SK-N-SH (cell line): ENCODE measurements at regions not wholly inside any gene's neighbourhood (a gene's known extent, or its start where the extent isn't known, plus 50 kb on each side); places are given as distances from the start of the nearest gene placed in this dataset.

Source experiments
- CTCF ChIA-PET: fragments of 300-600, 350-600 bp; formaldehyde crosslinking; extraction: SDS; loops from one replicate; lab custom pipeline; 2021; lab: Yijun Ruan, JAX
- POLR2A ChIA-PET: fragments of 350-600 bp; sonication (Branson Sonifier 250); formaldehyde crosslinking; extraction: SDS; loops from one replicate; lab custom pipeline; 2020; ENCODE audit warnings: antibody characterized with exemption, inconsistent platforms; lab: Yijun Ruan, JAX
- DNase-seq: peaks from one replicate; pipeline ENCODE4 v3.0.0; 2012
- H2AFZ ChIP-seq: fragments of 200-600 bp; sonication (generic); 2 replicates; pipeline ENCODE4 v1.8.1; 2016; ENCODE audit warnings: antibody characterized with exemption, mild to moderate bottlenecking, low read depth
- H3F3A ChIP-seq: fragments of 200-600 bp; sonication (generic); replicated peaks from 2 replicates; pipeline ENCODE3; 2016; ENCODE audit warnings: antibody characterized with exemption, mild to moderate bottlenecking; ENCODE audit not compliant: insufficient read depth
- H3K27ac ChIP-seq, 2 experiments: fragments of 200-500 bp in 1 of 2; fragments of 200-600 bp in 1 of 2; sonication (Bioruptor generic) in 1 of 2; sonication (generic), shearing (Covaris generic) in 1 of 2; 2 replicates each; pipeline versions ENCODE4 v1.5.1 to v1.6.1; 2014 to 2016; ENCODE audit warnings: low read depth in 2 of 2, inconsistent platforms in 1 of 2, low read length in 1 of 2, mild to moderate bottlenecking in 1 of 2, mixed read lengths in 1 of 2
- H3K27me3 ChIP-seq: fragments of 200-600 bp; sonication (generic), shearing (Covaris generic); 2 replicates; pipeline ENCODE4 v1.6.1; 2016; ENCODE audit warnings: mixed run types; ENCODE audit not compliant: insufficient read depth
- H3K36me3 ChIP-seq, 2 experiments: fragments of 200-500 bp in 1 of 2; fragments of 200-600 bp in 1 of 2; sonication (Bioruptor generic) in 1 of 2; sonication (generic) in 1 of 2; replicated peaks in 1 of 2; 2 replicates each; pipeline versions ENCODE3 to v1.5.1; 2014 to 2016; ENCODE audit warnings: low read length in 1 of 2, mild to moderate bottlenecking in 1 of 2; ENCODE audit not compliant: insufficient read depth in 2 of 2, control insufficient read depth in 1 of 2
- H3K4me1 ChIP-seq, 2 experiments: fragments of 200-500 bp in 1 of 2; fragments of 200-600 bp in 1 of 2; sonication (Bioruptor generic) in 1 of 2; sonication (generic), shearing (Covaris generic) in 1 of 2; 2 replicates each; pipeline versions ENCODE4 v1.5.1 to v1.6.1; 2014 to 2016; ENCODE audit warnings: low read depth in 1 of 2, low read length in 1 of 2, mixed run types in 1 of 2; ENCODE audit not compliant: insufficient read depth in 2 of 2, control insufficient read depth in 1 of 2
- H3K4me2 ChIP-seq: fragments of 200-600 bp; sonication (generic), shearing (Covaris generic); 2 replicates; pipeline ENCODE4 v1.6.1; 2017; ENCODE audit warnings: mixed run types
- H3K4me3 ChIP-seq, 2 experiments: fragments of 200-500 bp in 1 of 2; fragments of 200-600 bp in 1 of 2; sonication (Bioruptor generic) in 1 of 2; sonication (generic), shearing (Covaris generic) in 1 of 2; 2 replicates each; pipeline versions ENCODE4 v1.5.1 to v1.8.1; 2014 to 2016; ENCODE audit warnings: low read depth in 2 of 2, inconsistent platforms in 1 of 2, low read length in 1 of 2, mild to moderate bottlenecking in 1 of 2, mixed read lengths in 1 of 2, moderate library complexity in 1 of 2
- H3K79me2 ChIP-seq: fragments of 200-600 bp; sonication (generic); 2 replicates; pipeline ENCODE4 v1.8.1; 2017; ENCODE audit warnings: mild to moderate bottlenecking; ENCODE audit not compliant: insufficient read depth
- H3K9ac ChIP-seq: fragments of 200-600 bp; sonication (generic); 2 replicates; pipeline ENCODE4 v1.6.1; 2017; ENCODE audit warnings: mixed run types
- H3K9me2 ChIP-seq: fragments of 200-600 bp; sonication (generic); 2 replicates; pipeline ENCODE4 v1.6.1; 2017; ENCODE audit warnings: mixed run types
- H3K9me3 ChIP-seq: fragments of 200-600 bp; sonication (generic); 2 replicates; pipeline ENCODE4 v1.6.1; 2017; ENCODE audit warnings: mixed run types, mild to moderate bottlenecking, moderate library complexity
- H4K20me1 ChIP-seq: fragments of 200-600 bp; sonication (generic); 2 replicates; pipeline ENCODE4 v1.6.1; 2017; ENCODE audit warnings: mild to moderate bottlenecking, mixed run types; ENCODE audit not compliant: insufficient read depth
- EP300 ChIP-seq, 2 experiments: IDR thresholded peaks; 2 replicates each; pipeline versions ENCODE4 v1.4.0 to v1.6.1; 2012; ENCODE audit warnings: borderline replicate concordance in 1 of 2, low read depth in 1 of 2, low read length in 1 of 2
- EZH2phosphoT487 ChIP-seq: fragments of 200-600 bp; sonication (generic); IDR thresholded peaks from 2 replicates; pipeline ENCODE4 v1.6.1; 2017; ENCODE audit warnings: low read depth, mixed run types, mild to moderate bottlenecking, antibody characterized with exemption, moderate library complexity, borderline replicate concordance
- FOXM1 ChIP-seq: IDR thresholded peaks from 2 replicates; pipeline ENCODE4 v1.4.0; 2012; ENCODE audit warnings: low read depth, mild to moderate bottlenecking
- GATA2 ChIP-seq: sonication (generic); formaldehyde crosslinking; IDR thresholded peaks from 2 replicates; pipeline ENCODE4 v1.5.0; 2020; ENCODE audit warnings: mild to moderate bottlenecking, missing genetic modification reagents
- MEF2A ChIP-seq: IDR thresholded peaks from 2 replicates; pipeline ENCODE4 v1.4.0; 2012; ENCODE audit warnings: low read depth, borderline replicate concordance
- POLR2AphosphoS5 ChIP-seq: IDR thresholded peaks from 2 replicates; pipeline ENCODE4 v1.6.1; 2012; ENCODE audit warnings: low read depth, low read length
- RAD21 ChIP-seq: IDR thresholded peaks from 2 replicates; pipeline ENCODE4 v1.6.1; 2012; ENCODE audit warnings: mild to moderate bottlenecking, low read length
- RCOR1 ChIP-seq: fragments of 150-350 bp; IDR thresholded peaks from 2 replicates; pipeline ENCODE4 v1.6.1; 2017; ENCODE audit warnings: antibody characterized with exemption, low read length
- RFX5 ChIP-seq: IDR thresholded peaks from 2 replicates; pipeline ENCODE4 v1.6.1; 2012; ENCODE audit warnings: mild to moderate bottlenecking, improper control_type of control experiment, low read length
- SIN3A ChIP-seq: IDR thresholded peaks from 2 replicates; pipeline ENCODE4 v1.6.1; 2012; ENCODE audit warnings: low read depth, mild to moderate bottlenecking, low read length, moderate library complexity, borderline replicate concordance
- SMC3 ChIP-seq: IDR thresholded peaks from 2 replicates; pipeline ENCODE4 v1.6.1; 2012; ENCODE audit warnings: low read depth, low read length, improper control_type of control experiment
- TAF1 ChIP-seq: IDR thresholded peaks from 2 replicates; pipeline ENCODE4 v1.6.1; 2012; ENCODE audit warnings: low read depth, mild to moderate bottlenecking, low read length, moderate library complexity, borderline replicate concordance
- WGBS: methylation state at CpG from one replicate; pipeline ENCODE4 v1.1.6; 2017; ENCODE audit warnings: low lambda C conversion rate; 5-methylcytosine and 5-hydroxymethylcytosine counted together
- TF ChIP-seq, protein P1 (sequence below): IDR thresholded peaks from 2 replicates; pipeline ENCODE4 v1.6.1; 2012; ENCODE audit warnings: mild to moderate bottlenecking, low read depth, low read length, moderate library complexity
- TF ChIP-seq, protein P2 (sequence below): fragments of 150-350 bp; IDR thresholded peaks from 2 replicates; pipeline ENCODE4 v1.6.1; 2016; ENCODE audit warnings: mild to moderate bottlenecking, low read depth, low read length
- TF ChIP-seq, protein P3 (sequence below): fragments of 200-600 bp; sonication (generic); IDR thresholded peaks from 2 replicates; pipeline ENCODE4 v1.6.1; 2017; ENCODE audit warnings: antibody characterized with exemption, mild to moderate bottlenecking, moderate library complexity
- TF ChIP-seq, protein P4 (sequence below): fragments of 150-350 bp; IDR thresholded peaks from 2 replicates; pipeline ENCODE4 v1.6.1; 2017; ENCODE audit warnings: antibody characterized with exemption, low read length, low read depth, borderline replicate concordance

DNA sequence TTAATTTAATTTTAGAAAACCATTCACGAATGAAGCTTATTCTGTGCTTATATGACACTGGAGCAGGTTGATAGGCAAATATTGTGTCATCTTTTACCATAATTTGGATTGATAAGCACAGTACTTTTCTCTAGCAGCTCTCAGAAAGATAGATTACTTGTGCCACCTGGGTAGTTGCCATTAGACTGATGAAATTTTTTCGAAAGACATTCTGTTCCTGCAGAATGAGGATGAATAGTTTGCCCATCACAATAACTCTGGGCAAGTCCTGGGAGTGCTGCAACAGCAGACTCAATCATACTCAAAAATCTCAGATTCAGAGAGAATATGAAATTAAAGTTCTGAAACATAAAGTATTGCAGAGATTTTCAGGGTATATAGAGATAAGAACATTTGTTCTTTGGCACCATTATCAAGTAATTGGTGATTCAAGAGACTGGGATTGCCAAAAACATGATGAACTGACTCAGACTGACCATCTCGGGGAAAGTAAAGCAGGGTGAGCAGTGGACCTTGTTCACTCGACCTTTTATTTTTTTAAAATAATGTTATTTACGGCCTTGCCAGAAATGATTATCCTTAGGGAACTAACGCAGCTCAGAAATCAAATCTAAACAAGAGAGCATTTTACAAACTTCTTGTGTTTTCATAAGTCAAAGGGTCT, 65.8 kb upstream of the PTCHD4 start:
- Histone ChIP-seq H3K9me2 (no peaks in the 10 kb centered on the region), H3K27me3 (no peaks in the 10 kb centered on the region; the same call in 1 of the 2 replicates), H3K4me2 (peak overlapping the region; percentile 18; the same call in 1 of the 2 replicates), H3K9ac (no peak overlapping the region), H3K27ac (no peak overlapping the region), H4K20me1 (no peaks in the 10 kb centered on the region), H3K79me2 (no peaks in the 10 kb centered on the region), H2AFZ (0 out of 2 replicates have a peak overlapping the region, but pooled peaks have one; percentile 43), H3K4me3 (no peak overlapping the region), H3F3A (no peaks in the 10 kb centered on the region), H3K9me3 (no peaks in the 10 kb centered on the region), H3K36me3 (no peaks in the 10 kb centered on the region), H3K4me1 (no peaks in the 10 kb centered on the region; a peak in 1 of 4 replicates)
- WGBS: 9% methylated on average over 6 of the region's 6 CpGs
- ChIA-PET POLR2A (no interaction called here), CTCF (no interaction called here)
- DNase-seq: no peak
- TF ChIP-seq TAF1: no peak
- TF ChIP-seq, protein P1, sequence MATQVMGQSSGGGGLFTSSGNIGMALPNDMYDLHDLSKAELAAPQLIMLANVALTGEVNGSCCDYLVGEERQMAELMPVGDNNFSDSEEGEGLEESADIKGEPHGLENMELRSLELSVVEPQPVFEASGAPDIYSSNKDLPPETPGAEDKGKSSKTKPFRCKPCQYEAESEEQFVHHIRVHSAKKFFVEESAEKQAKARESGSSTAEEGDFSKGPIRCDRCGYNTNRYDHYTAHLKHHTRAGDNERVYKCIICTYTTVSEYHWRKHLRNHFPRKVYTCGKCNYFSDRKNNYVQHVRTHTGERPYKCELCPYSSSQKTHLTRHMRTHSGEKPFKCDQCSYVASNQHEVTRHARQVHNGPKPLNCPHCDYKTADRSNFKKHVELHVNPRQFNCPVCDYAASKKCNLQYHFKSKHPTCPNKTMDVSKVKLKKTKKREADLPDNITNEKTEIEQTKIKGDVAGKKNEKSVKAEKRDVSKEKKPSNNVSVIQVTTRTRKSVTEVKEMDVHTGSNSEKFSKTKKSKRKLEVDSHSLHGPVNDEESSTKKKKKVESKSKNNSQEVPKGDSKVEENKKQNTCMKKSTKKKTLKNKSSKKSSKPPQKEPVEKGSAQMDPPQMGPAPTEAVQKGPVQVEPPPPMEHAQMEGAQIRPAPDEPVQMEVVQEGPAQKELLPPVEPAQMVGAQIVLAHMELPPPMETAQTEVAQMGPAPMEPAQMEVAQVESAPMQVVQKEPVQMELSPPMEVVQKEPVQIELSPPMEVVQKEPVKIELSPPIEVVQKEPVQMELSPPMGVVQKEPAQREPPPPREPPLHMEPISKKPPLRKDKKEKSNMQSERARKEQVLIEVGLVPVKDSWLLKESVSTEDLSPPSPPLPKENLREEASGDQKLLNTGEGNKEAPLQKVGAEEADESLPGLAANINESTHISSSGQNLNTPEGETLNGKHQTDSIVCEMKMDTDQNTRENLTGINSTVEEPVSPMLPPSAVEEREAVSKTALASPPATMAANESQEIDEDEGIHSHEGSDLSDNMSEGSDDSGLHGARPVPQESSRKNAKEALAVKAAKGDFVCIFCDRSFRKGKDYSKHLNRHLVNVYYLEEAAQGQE: no peak
- TF ChIP-seq, protein P2, sequence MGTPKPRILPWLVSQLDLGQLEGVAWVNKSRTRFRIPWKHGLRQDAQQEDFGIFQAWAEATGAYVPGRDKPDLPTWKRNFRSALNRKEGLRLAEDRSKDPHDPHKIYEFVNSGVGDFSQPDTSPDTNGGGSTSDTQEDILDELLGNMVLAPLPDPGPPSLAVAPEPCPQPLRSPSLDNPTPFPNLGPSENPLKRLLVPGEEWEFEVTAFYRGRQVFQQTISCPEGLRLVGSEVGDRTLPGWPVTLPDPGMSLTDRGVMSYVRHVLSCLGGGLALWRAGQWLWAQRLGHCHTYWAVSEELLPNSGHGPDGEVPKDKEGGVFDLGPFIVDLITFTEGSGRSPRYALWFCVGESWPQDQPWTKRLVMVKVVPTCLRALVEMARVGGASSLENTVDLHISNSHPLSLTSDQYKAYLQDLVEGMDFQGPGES: no peak
- TF ChIP-seq EP300 (IDR thresholded peaks at IDR 0.05; ENCODE audit: borderline replicate concordance in 1 of 2, low read depth in 1 of 2, low read length in 1 of 2): no peak
- TF ChIP-seq, protein P3, sequence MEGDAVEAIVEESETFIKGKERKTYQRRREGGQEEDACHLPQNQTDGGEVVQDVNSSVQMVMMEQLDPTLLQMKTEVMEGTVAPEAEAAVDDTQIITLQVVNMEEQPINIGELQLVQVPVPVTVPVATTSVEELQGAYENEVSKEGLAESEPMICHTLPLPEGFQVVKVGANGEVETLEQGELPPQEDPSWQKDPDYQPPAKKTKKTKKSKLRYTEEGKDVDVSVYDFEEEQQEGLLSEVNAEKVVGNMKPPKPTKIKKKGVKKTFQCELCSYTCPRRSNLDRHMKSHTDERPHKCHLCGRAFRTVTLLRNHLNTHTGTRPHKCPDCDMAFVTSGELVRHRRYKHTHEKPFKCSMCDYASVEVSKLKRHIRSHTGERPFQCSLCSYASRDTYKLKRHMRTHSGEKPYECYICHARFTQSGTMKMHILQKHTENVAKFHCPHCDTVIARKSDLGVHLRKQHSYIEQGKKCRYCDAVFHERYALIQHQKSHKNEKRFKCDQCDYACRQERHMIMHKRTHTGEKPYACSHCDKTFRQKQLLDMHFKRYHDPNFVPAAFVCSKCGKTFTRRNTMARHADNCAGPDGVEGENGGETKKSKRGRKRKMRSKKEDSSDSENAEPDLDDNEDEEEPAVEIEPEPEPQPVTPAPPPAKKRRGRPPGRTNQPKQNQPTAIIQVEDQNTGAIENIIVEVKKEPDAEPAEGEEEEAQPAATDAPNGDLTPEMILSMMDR: no peak
- TF ChIP-seq FOXM1: no peak
- TF ChIP-seq SMC3: no peak
- no peak for TF ChIP-seq MEF2A
- TF ChIP-seq RCOR1: no peak
- TF ChIP-seq POLR2AphosphoS5: no peak
- TF ChIP-seq, protein P4, sequence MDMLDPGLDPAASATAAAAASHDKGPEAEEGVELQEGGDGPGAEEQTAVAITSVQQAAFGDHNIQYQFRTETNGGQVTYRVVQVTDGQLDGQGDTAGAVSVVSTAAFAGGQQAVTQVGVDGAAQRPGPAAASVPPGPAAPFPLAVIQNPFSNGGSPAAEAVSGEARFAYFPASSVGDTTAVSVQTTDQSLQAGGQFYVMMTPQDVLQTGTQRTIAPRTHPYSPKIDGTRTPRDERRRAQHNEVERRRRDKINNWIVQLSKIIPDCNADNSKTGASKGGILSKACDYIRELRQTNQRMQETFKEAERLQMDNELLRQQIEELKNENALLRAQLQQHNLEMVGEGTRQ: no peak
- TF ChIP-seq EZH2phosphoT487: no peak
- TF ChIP-seq GATA2 (CRISPR knock-in tag): no peak
- TF ChIP-seq SIN3A: no peak
- TF ChIP-seq RFX5: no peak
- no peak for TF ChIP-seq RAD21
